Prostate gland (tissue), 2 donors: ENCODE measurements at regions not wholly inside any gene's neighbourhood (a gene's known extent, or its start where the extent isn't known, plus 50 kb on each side); places are given as distances from the start of the nearest gene placed in this dataset.

Experiments used
- DNase-seq: peaks from one replicate; pipeline ENCODE4 v3.0.0-alpha.2; 2019; ENCODE audit warnings: low spot score
- H3K27ac ChIP-seq, 2 donors: fragments of 200-600 bp; sonication (generic); 2 replicates each; pipeline ENCODE4 v1.5.1; 2017 to 2019
- H3K27me3 ChIP-seq: fragments of 200-600 bp; sonication (generic); replicated peaks from 2 replicates; pipeline ENCODE4 v1.5.1; 2019; ENCODE audit not compliant: insufficient read depth
- H3K36me3 ChIP-seq, 2 donors: fragments of 200-600 bp; sonication (generic); 1 replicate in 1 of 2; 2 replicates in 1 of 2; pipeline versions ENCODE4 v1.5.1 to v1.8.1; 2017 to 2019
- H3K4me1 ChIP-seq: fragments of 200-600 bp; sonication (generic); replicated peaks from 2 replicates; pipeline ENCODE4 v1.5.1; 2019
- H3K4me3 ChIP-seq, 2 donors: fragments of 200-600 bp; sonication (generic); 2 replicates each; pipeline ENCODE4 v1.5.1; 2017 to 2019
- H3K9me3 ChIP-seq: fragments of 200-600 bp; sonication (generic); 2 replicates; pipeline ENCODE4 v1.5.1; 2017
- CTCF ChIP-seq, 4 experiments: fragments of 200-600 bp in 2 of 4; fragments of 450-650 bp in 2 of 4; sonication (generic) in 2 of 4; IDR thresholded peaks; 1 replicate in 3 of 4; 2 replicates in 1 of 4; pipeline ENCODE4 v1.5.1; 2016 to 2019; ENCODE audit warnings: antibody characterized with exemption in 4 of 4, mild to moderate bottlenecking in 2 of 4, moderate library complexity in 2 of 4
- POLR2A ChIP-seq: fragments of 450-650 bp; IDR thresholded peaks from one replicate; pipeline ENCODE4 v1.6.1; 2016; ENCODE audit warnings: antibody characterized with exemption, mild to moderate bottlenecking
- POLR2AphosphoS5 ChIP-seq: sonication (generic); formaldehyde crosslinking; IDR thresholded peaks from one replicate; pipeline ENCODE4 v1.6.1; 2017; ENCODE audit warnings: antibody characterized with exemption
- WGBS: methylation state at CpG from one replicate; pipeline ENCODE4 v1.1.5; 2018; 5-methylcytosine and 5-hydroxymethylcytosine counted together
- intact Hi-C: fragments of 100-400 bp; cut with DNase I; formaldehyde crosslinking; loops from one replicate; pipeline ENCODE4 v1.14.2; 2022

GRCh38 chr4:126018274-126018673, 703.5 kb downstream of the FAT4 start:
- Histone ChIP-seq H3K27ac (no peak overlapping the region), H3K9me3 (no peaks in the 10 kb centered on the region), H3K4me1 (no peaks in the 10 kb centered on the region), H3K4me3 (no peak overlapping the region), H3K36me3 (no peaks in the 10 kb centered on the region), H3K27me3 (no peaks in the 10 kb centered on the region)
- WGBS, result 62% methylated on average over 1 of the region's 1 CpG
- intact Hi-C loops, result no loop called here
- DNase-seq, result no peak
- no peak for TF ChIP-seq CTCF (IDR thresholded peaks at IDR 0.05)
- no peak for TF ChIP-seq POLR2AphosphoS5
- TF ChIP-seq POLR2A, result no peak

- WGBS, result 37% methylated on average over 3 of the region's 3 CpGs
- Histone ChIP-seq H3K4me1 (no peaks in the 10 kb centered on the region), H3K9me3 (no peaks in the 10 kb centered on the region), H3K36me3 (no peaks in the 10 kb centered on the region), H3K4me3 (no peak overlapping the region), H3K27me3 (no peaks in the 10 kb centered on the region), H3K27ac (no peak overlapping the region)
- intact Hi-C loops, result no loop called here
- TF ChIP-seq POLR2A (no peak), CTCF (IDR thresholded peaks at IDR 0.05) (no peak), POLR2AphosphoS5 (no peak)
- no peak for DNase-seq
Observed at GRCh38 chr4:126023896-126024295, 709.1 kb downstream of the FAT4 start.

- Histone ChIP-seq H3K27me3 (no peaks in the 10 kb centered on the region), H3K4me3 (no peak overlapping the region), H3K36me3 (no peaks in the 10 kb centered on the region), H3K9me3 (no peaks in the 10 kb centered on the region), H3K27ac (no peak overlapping the region), H3K4me1 (no peaks in the 10 kb centered on the region)
- no peak for DNase-seq
- no peak for TF ChIP-seq POLR2A
- intact Hi-C loops, result no loop called here
- 52% methylated on average over 2 of the region's 2 CpGs for WGBS
Observed at GRCh38 chr4:126027601-126028000, 712.8 kb downstream of the FAT4 start.

- Histone ChIP-seq H3K9me3 (no peaks in the 10 kb centered on the region), H3K27ac (no peak overlapping the region), H3K4me3 (no peak overlapping the region), H3K27me3 (no peaks in the 10 kb centered on the region), H3K4me1 (no peaks in the 10 kb centered on the region), H3K36me3 (no peaks in the 10 kb centered on the region)
- DNase-seq, result no peak
- TF ChIP-seq POLR2A (no peak), CTCF (IDR thresholded peaks at IDR 0.05) (no peak), POLR2AphosphoS5 (no peak)
- intact Hi-C loops, result no loop called here
Observed at GRCh38 chr4:126028876-126029275, 714.1 kb downstream of the FAT4 start.

GRCh38 chr4:126037231-126037630, 722.5 kb downstream of the FAT4 start:
- Histone ChIP-seq H3K27me3 (no peaks in the 10 kb centered on the region), H3K4me1 (no peaks in the 10 kb centered on the region), H3K4me3 (no peak overlapping the region), H3K27ac (no peak overlapping the region), H3K36me3 (no peaks in the 10 kb centered on the region), H3K9me3 (no peaks in the 10 kb centered on the region)
- TF ChIP-seq POLR2A, result no peak
- no peak for TF ChIP-seq CTCF (IDR thresholded peaks at IDR 0.05)
- TF ChIP-seq POLR2AphosphoS5, result no peak
- intact Hi-C loops, result no loop called here
- 69% methylated on average over 2 of the region's 2 CpGs for WGBS
- no peak for DNase-seq
